HEK293 (cell line): ENCODE measurements at regions not wholly inside any gene's neighbourhood (a gene's known extent, or its start where the extent isn't known, plus 50 kb on each side); places are given as distances from the start of the nearest gene placed in this dataset.

Experiments
- CTCF ChIA-PET: fragments of 350-600 bp; formaldehyde crosslinking; extraction: SDS; loops from one replicate; lab custom pipeline; 2021; ENCODE audit warnings: antibody characterized with exemption; lab: Yijun Ruan, JAX
- POLR2A ChIA-PET: fragments of 300-600 bp; formaldehyde crosslinking; extraction: SDS; loops from one replicate; lab custom pipeline; 2020; ENCODE audit warnings: antibody characterized with exemption, inconsistent platforms; lab: Yijun Ruan, JAX
- H3K27ac ChIP-seq: fragments of 200-500 bp; sonication (Bioruptor generic); 2 replicates; pipeline ENCODE4 v1.5.1; 2014; ENCODE audit warnings: low read depth, low read length, control low read depth, inconsistent platforms; ENCODE audit errors: extremely low read depth
- H3K36me3 ChIP-seq, 2 experiments: fragments of 200-500 bp in 1 of 2; sonication (Bioruptor generic) in 1 of 2; 1 replicate in 1 of 2; 2 replicates in 1 of 2; pipeline ENCODE4 v1.5.1; 2014 to 2017; ENCODE audit warnings: inconsistent platforms in 2 of 2, low read length in 2 of 2; ENCODE audit not compliant: control insufficient read depth in 2 of 2, insufficient read depth in 1 of 2
- H3K4me1 ChIP-seq: fragments of 200-500 bp; sonication (Bioruptor generic); 2 replicates; pipeline ENCODE4 v1.5.1; 2014; ENCODE audit warnings: mild to moderate bottlenecking, low read length, inconsistent platforms; ENCODE audit not compliant: control insufficient read depth, insufficient read depth
- H3K4me3 ChIP-seq: 2 replicates; pipeline ENCODE4 v1.5.1; 2011; ENCODE audit warnings: low read depth, mild to moderate bottlenecking, control low read depth, low read length, moderate library complexity
- H3K9me3 ChIP-seq: fragments of 200-500 bp; sonication (Bioruptor generic); 2 replicates; pipeline ENCODE4 v1.5.1; 2014; ENCODE audit warnings: low read depth, low read length, inconsistent platforms; ENCODE audit not compliant: control insufficient read depth, insufficient read depth
- EGR2 ChIP-seq: fragments of 450-650 bp; formaldehyde crosslinking; IDR thresholded peaks from 2 replicates; pipeline ENCODE4 v1.5.1; 2016; ENCODE audit warnings: low read depth, missing biosample characterization, missing genetic modification characterization
- HOXC10 ChIP-seq: sonication (generic); formaldehyde crosslinking; IDR thresholded peaks from 2 replicates; pipeline ENCODE4 v1.8.1; 2023; ENCODE audit warnings: mild to moderate bottlenecking, missing genetic modification reagents
- PRDM1 ChIP-seq: fragments of 450-650 bp; formaldehyde crosslinking; IDR thresholded peaks from 2 replicates; pipeline ENCODE4; 2016; ENCODE audit warnings: missing biosample characterization, missing genetic modification characterization
- SETDB1 ChIP-seq: IDR thresholded peaks from one replicate; pipeline ENCODE4 v1.6.1; 2017; ENCODE audit warnings: mild to moderate bottlenecking, low read length, moderate library complexity, mixed read lengths; ENCODE audit not compliant: insufficient read length
- TRIM28 ChIP-seq: IDR thresholded peaks from 2 replicates; pipeline ENCODE4 v1.6.1; 2011; ENCODE audit warnings: low read length, control low read depth, borderline replicate concordance
- ZBTB20 ChIP-seq: fragments of 450-650 bp; formaldehyde crosslinking; IDR thresholded peaks from 2 replicates; pipeline ENCODE4 v1.5.1; 2016; ENCODE audit warnings: missing biosample characterization, missing genetic modification characterization
- ZBTB48 ChIP-seq: fragments of 450-650 bp; formaldehyde crosslinking; IDR thresholded peaks from 2 replicates; pipeline ENCODE4 v1.5.1; 2016; ENCODE audit warnings: missing biosample characterization, missing genetic modification characterization
- ZFHX2 ChIP-seq: fragments of 450-650 bp; formaldehyde crosslinking; conservative IDR thresholded peaks from 2 replicates; pipeline ENCODE4 v1.5.1; 2016; ENCODE audit warnings: missing biosample characterization, missing genetic modification characterization
- ZFP37 ChIP-seq: fragments of 450-650 bp; formaldehyde crosslinking; IDR thresholded peaks from 2 replicates; pipeline ENCODE4 v1.5.1; 2016; ENCODE audit warnings: missing biosample characterization, missing genetic modification characterization
- ZNF138 ChIP-seq: fragments of 450-650 bp; formaldehyde crosslinking; IDR thresholded peaks from 2 replicates; pipeline ENCODE4 v1.5.1; 2016; ENCODE audit warnings: missing biosample characterization, missing genetic modification characterization, borderline replicate concordance
- ZNF174 ChIP-seq: fragments of 450-650 bp; formaldehyde crosslinking; IDR thresholded peaks from 2 replicates; pipeline ENCODE4 v1.5.0; 2017; ENCODE audit warnings: missing biosample characterization, mild to moderate bottlenecking, missing genetic modification characterization
- ZNF394 ChIP-seq: fragments of 450-650 bp; formaldehyde crosslinking; IDR thresholded peaks from 2 replicates; pipeline ENCODE4 v1.5.1; 2016; ENCODE audit warnings: missing biosample characterization, missing genetic modification characterization, mild to moderate bottlenecking, moderate library complexity, borderline replicate concordance
- ZNF501 ChIP-seq: fragments of 450-650 bp; formaldehyde crosslinking; IDR thresholded peaks from 2 replicates; pipeline ENCODE4 v1.5.1; 2016; ENCODE audit warnings: missing biosample characterization, missing genetic modification characterization
- ZNF529 ChIP-seq: fragments of 450-650 bp; formaldehyde crosslinking; IDR thresholded peaks from 2 replicates; pipeline ENCODE4 v1.5.1; 2017; ENCODE audit warnings: missing genetic modification characterization, missing biosample characterization; ENCODE audit not compliant: insufficient replicate concordance
- ZNF664 ChIP-seq: fragments of 450-650 bp; formaldehyde crosslinking; IDR thresholded peaks from 2 replicates; pipeline ENCODE4 v1.5.1; 2016; ENCODE audit warnings: missing biosample characterization, missing genetic modification characterization
- ZNF830 ChIP-seq: fragments of 450-650 bp; IDR thresholded peaks from 2 replicates; pipeline ENCODE4 v1.5.0; 2018; ENCODE audit warnings: missing biosample characterization, missing genetic modification characterization, low read depth, mild to moderate bottlenecking, moderate library complexity
- ZSCAN30 ChIP-seq: fragments of 450-650 bp; IDR thresholded peaks from 2 replicates; pipeline ENCODE4 v1.5.1; 2018; ENCODE audit warnings: missing biosample characterization, mild to moderate bottlenecking, missing genetic modification characterization, moderate library complexity
- TF ChIP-seq, protein P1 (sequence below): fragments of 450-650 bp; formaldehyde crosslinking; IDR thresholded peaks from 2 replicates; pipeline ENCODE4 v1.5.1; 2016; ENCODE audit warnings: missing biosample characterization, missing genetic modification characterization
- TF ChIP-seq, protein P2 (sequence below): fragments of 450-650 bp; formaldehyde crosslinking; IDR thresholded peaks from 2 replicates; pipeline ENCODE4 v1.5.1; 2016; ENCODE audit warnings: missing biosample characterization, missing genetic modification characterization, low read depth
- TF ChIP-seq, protein P3 (sequence below): fragments of 450-650 bp; formaldehyde crosslinking; optimal IDR thresholded peaks from 2 replicates; pipeline ENCODE3; 2016; ENCODE audit warnings: missing biosample characterization, mild to moderate bottlenecking, missing genetic modification characterization
- TF ChIP-seq, protein P4 (sequence below): fragments of 450-650 bp; formaldehyde crosslinking; IDR thresholded peaks from 2 replicates; pipeline ENCODE4 v1.5.1; 2016; ENCODE audit warnings: missing biosample characterization, missing genetic modification characterization
- TF ChIP-seq, protein P5 (sequence below): fragments of 450-650 bp; IDR thresholded peaks from 2 replicates; pipeline ENCODE4 v1.5.1; 2018; ENCODE audit warnings: missing biosample characterization, missing genetic modification characterization
- TF ChIP-seq, protein P6 (sequence below): fragments of 450-650 bp; formaldehyde crosslinking; conservative IDR thresholded peaks from 2 replicates; pipeline ENCODE4 v1.5.1; 2016; ENCODE audit warnings: low read depth, missing biosample characterization, missing genetic modification characterization

DNA sequence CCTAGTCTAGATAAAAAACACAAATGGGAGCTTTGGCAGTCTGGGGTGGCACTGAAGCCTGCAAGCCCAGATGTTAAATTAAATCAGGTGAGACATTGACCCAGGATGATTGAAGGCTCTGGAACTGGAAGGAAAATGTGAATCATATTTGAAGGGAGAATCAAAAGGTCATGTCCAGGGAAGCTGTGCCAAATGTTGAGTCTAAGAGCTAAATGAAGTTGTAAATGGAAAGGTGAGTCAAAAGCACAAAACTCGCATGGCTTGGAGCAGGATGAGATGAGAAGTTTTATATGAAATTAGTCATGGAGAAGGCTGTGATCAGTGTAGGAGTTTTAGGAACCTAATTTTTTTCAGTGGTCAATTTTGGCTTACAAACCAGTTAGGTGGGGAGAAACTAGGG is 301.1 kb downstream of the BLID start:
- POLR2A ChIA-PET, result no interaction called here
- H3K27ac ChIP-seq, result no peak overlapping the region
- no peaks in the 10 kb centered on the region for H3K36me3 ChIP-seq
- CTCF ChIA-PET, result no interaction called here
- H3K9me3 ChIP-seq, result no peaks in the 10 kb centered on the region
- H3K4me3 ChIP-seq, result no peak overlapping the region
- TF ChIP-seq, protein P1, sequence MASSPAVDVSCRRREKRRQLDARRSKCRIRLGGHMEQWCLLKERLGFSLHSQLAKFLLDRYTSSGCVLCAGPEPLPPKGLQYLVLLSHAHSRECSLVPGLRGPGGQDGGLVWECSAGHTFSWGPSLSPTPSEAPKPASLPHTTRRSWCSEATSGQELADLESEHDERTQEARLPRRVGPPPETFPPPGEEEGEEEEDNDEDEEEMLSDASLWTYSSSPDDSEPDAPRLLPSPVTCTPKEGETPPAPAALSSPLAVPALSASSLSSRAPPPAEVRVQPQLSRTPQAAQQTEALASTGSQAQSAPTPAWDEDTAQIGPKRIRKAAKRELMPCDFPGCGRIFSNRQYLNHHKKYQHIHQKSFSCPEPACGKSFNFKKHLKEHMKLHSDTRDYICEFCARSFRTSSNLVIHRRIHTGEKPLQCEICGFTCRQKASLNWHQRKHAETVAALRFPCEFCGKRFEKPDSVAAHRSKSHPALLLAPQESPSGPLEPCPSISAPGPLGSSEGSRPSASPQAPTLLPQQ (tag by site-specific recombination), result no peak
- TF ChIP-seq ZFP37 (no peak), PRDM1 (no peak), ZNF664 (no peak), SETDB1 (no peak), ZNF501 (no peak), ZNF830 (tag by site-specific recombination) (no peak), ZNF174 (tag by site-specific recombination) (no peak), ZNF138 (tag by site-specific recombination) (no peak), TRIM28 (no peak), ZBTB48 (tag by site-specific recombination) (no peak), ZBTB20 (no peak), ZNF394 (tag by site-specific recombination) (no peak), ZNF529 (tag by site-specific recombination) (no peak), EGR2 (no peak), HOXC10 (no peak), ZSCAN30 (tag by site-specific recombination) (no peak)
- TF ChIP-seq, protein P2, sequence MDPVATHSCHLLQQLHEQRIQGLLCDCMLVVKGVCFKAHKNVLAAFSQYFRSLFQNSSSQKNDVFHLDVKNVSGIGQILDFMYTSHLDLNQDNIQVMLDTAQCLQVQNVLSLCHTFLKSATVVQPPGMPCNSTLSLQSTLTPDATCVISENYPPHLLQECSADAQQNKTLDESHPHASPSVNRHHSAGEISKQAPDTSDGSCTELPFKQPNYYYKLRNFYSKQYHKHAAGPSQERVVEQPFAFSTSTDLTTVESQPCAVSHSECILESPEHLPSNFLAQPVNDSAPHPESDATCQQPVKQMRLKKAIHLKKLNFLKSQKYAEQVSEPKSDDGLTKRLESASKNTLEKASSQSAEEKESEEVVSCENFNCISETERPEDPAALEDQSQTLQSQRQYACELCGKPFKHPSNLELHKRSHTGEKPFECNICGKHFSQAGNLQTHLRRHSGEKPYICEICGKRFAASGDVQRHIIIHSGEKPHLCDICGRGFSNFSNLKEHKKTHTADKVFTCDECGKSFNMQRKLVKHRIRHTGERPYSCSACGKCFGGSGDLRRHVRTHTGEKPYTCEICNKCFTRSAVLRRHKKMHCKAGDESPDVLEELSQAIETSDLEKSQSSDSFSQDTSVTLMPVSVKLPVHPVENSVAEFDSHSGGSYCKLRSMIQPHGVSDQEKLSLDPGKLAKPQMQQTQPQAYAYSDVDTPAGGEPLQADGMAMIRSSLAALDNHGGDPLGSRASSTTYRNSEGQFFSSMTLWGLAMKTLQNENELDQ (tag by site-specific recombination), result no peak
- TF ChIP-seq, protein P3, sequence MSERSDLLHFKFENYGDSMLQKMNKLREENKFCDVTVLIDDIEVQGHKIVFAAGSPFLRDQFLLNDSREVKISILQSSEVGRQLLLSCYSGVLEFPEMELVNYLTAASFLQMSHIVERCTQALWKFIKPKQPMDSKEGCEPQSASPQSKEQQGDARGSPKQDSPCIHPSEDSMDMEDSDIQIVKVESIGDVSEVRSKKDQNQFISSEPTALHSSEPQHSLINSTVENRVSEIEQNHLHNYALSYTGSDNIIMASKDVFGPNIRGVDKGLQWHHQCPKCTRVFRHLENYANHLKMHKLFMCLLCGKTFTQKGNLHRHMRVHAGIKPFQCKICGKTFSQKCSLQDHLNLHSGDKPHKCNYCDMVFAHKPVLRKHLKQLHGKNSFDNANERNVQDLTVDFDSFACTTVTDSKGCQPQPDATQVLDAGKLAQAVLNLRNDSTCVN, result no peak
- TF ChIP-seq, all 188 proteins: peak for 0
- H3K4me1 ChIP-seq, result no peaks in the 10 kb centered on the region

DNA sequence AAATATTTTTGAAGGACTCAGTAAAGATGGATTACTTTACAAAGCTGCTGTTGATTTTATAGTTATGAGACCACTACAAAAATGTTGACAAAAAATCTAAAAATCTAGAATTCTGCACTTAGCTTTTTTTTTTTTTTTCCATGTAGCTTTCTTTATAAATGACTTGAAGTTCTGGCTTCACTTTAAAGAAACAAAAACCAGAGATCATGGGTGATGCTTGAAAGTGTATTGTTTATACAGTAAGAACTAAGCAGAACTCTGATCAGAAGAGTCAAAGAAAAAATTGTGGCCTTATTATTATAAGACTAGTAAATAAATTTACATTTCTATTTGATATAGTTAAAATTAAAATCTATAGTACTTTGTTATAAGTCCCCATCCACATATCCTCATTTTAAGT is 301.7 kb downstream of the BLID start:
- ChIA-PET POLR2A (no interaction called here), CTCF (interaction anchor here (0.6 kb wide), 1 partner anchor 690 kb away, joined by 8 read pairs; no protein-coding TSS in a partner anchor)
- H3K4me1 ChIP-seq, result no peaks in the 10 kb centered on the region
- no peaks in the 10 kb centered on the region for H3K9me3 ChIP-seq
- no peak overlapping the region for H3K4me3 ChIP-seq
- no peak overlapping the region for H3K27ac ChIP-seq
- H3K36me3 ChIP-seq, result no peaks in the 10 kb centered on the region
- TF ChIP-seq, protein P4, sequence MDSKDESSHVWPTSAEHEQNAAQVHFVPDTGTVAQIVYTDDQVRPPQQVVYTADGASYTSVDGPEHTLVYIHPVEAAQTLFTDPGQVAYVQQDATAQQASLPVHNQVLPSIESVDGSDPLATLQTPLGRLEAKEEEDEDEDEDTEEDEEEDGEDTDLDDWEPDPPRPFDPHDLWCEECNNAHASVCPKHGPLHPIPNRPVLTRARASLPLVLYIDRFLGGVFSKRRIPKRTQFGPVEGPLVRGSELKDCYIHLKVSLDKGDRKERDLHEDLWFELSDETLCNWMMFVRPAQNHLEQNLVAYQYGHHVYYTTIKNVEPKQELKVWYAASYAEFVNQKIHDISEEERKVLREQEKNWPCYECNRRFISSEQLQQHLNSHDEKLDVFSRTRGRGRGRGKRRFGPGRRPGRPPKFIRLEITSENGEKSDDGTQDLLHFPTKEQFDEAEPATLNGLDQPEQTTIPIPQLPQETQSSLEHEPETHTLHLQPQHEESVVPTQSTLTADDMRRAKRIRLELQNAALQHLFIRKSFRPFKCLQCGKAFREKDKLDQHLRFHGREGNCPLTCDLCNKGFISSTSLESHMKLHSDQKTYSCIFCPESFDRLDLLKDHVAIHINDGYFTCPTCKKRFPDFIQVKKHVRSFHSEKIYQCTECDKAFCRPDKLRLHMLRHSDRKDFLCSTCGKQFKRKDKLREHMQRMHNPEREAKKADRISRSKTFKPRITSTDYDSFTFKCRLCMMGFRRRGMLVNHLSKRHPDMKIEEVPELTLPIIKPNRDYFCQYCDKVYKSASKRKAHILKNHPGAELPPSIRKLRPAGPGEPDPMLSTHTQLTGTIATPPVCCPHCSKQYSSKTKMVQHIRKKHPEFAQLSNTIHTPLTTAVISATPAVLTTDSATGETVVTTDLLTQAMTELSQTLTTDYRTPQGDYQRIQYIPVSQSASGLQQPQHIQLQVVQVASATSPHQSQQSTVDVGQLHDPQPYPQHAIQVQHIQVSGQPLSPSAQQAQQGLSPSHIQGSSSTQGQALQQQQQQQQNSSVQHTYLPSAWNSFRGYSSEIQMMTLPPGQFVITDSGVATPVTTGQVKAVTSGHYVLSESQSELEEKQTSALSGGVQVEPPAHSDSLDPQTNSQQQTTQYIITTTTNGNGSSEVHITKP (tag by site-specific recombination), result no peak
- TF ChIP-seq ZFHX2 (tag by site-specific recombination) (no peak), ZNF174 (tag by site-specific recombination) (no peak)
- TF ChIP-seq, protein P5, sequence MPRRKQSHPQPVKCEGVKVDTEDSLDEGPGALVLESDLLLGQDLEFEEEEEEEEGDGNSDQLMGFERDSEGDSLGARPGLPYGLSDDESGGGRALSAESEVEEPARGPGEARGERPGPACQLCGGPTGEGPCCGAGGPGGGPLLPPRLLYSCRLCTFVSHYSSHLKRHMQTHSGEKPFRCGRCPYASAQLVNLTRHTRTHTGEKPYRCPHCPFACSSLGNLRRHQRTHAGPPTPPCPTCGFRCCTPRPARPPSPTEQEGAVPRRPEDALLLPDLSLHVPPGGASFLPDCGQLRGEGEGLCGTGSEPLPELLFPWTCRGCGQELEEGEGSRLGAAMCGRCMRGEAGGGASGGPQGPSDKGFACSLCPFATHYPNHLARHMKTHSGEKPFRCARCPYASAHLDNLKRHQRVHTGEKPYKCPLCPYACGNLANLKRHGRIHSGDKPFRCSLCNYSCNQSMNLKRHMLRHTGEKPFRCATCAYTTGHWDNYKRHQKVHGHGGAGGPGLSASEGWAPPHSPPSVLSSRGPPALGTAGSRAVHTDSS (tag by site-specific recombination), result no peak
- TF ChIP-seq, protein P6, sequence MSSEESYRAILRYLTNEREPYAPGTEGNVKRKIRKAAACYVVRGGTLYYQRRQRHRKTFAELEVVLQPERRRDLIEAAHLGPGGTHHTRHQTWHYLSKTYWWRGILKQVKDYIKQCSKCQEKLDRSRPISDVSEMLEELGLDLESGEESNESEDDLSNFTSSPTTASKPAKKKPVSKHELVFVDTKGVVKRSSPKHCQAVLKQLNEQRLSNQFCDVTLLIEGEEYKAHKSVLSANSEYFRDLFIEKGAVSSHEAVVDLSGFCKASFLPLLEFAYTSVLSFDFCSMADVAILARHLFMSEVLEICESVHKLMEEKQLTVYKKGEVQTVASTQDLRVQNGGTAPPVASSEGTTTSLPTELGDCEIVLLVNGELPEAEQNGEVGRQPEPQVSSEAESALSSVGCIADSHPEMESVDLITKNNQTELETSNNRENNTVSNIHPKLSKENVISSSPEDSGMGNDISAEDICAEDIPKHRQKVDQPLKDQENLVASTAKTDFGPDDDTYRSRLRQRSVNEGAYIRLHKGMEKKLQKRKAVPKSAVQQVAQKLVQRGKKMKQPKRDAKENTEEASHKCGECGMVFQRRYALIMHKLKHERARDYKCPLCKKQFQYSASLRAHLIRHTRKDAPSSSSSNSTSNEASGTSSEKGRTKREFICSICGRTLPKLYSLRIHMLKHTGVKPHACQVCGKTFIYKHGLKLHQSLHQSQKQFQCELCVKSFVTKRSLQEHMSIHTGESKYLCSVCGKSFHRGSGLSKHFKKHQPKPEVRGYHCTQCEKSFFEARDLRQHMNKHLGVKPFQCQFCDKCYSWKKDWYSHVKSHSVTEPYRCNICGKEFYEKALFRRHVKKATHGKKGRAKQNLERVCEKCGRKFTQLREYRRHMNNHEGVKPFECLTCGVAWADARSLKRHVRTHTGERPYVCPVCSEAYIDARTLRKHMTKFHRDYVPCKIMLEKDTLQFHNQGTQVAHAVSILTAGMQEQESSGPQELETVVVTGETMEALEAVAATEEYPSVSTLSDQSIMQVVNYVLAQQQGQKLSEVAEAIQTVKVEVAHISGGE, result no peak
